Stimulated activated naive CD4-positive, alpha-beta T cell treated with Interleukin-2 at 50 U/mL for 16 hours (primary cell): ENCODE measurements at regions not wholly inside any gene's neighbourhood (a gene's known extent, or its start where the extent isn't known, plus 50 kb on each side); places are given as distances from the start of the nearest gene placed in this dataset.
"Not testable (repeated sequence)": the region's sequence is repeated elsewhere in the genome, so short reads cannot be mapped to it uniquely, and the experiment has no call there.

Source experiments
- DNase-seq: peaks from one replicate; lab custom pipeline; 2025; lab: John Stamatoyannopoulos, UW

GRCh38 chr3:170651260-170651845, 65.5 kb upstream of the SLC7A14 start:
- DNase-seq, result no peak

GRCh38 chr3:170650557-170650956, 64.7 kb upstream of the SLC7A14 start:
- not testable (repeated sequence) for DNase-seq

GRCh38 chr3:170644711-170645110, 58.8 kb upstream of the SLC7A14 start:
- no peak for DNase-seq

- no peak for DNase-seq
Observed at GRCh38 chr3:170643831-170644230, 58.0 kb upstream of the SLC7A14 start.

- DNase-seq, result no peak
Observed at GRCh38 chr3:170642882-170643601, 57.2 kb upstream of the SLC7A14 start.

GRCh38 chr3:170641510-170642236, 55.8 kb upstream of the SLC7A14 start:
- no peak for DNase-seq

- no peak for DNase-seq
Observed at GRCh38 chr3:170640737-170641171, 54.9 kb upstream of the SLC7A14 start.

GRCh38 chr3:170638988-170639387, 53.1 kb upstream of the SLC7A14 start:
- no peak for DNase-seq

- DNase-seq, result no peak
Observed at GRCh38 chr3:170637306-170637705, 51.4 kb upstream of the SLC7A14 start.

- no peak for DNase-seq
Observed at GRCh38 chr3:170636400-170636973, 50.6 kb upstream of the SLC7A14 start.
